Neutrophil (primary cell): ENCODE measurements at regions not wholly inside any gene's neighbourhood (a gene's known extent, or its start where the extent isn't known, plus 50 kb on each side); places are given as distances from the start of the nearest gene placed in this dataset.

ENCODE experiments used
- H3K27ac ChIP-seq: fragments of 200-600 bp; sonication (generic); 2 replicates; pipeline ENCODE4 v1.5.1; 2016; ENCODE audit warnings: mild to moderate bottlenecking, moderate library complexity
- H3K27me3 ChIP-seq: fragments of 200-600 bp; sonication (generic); 2 replicates; pipeline ENCODE4 v1.6.0; 2016; ENCODE audit warnings: mild to moderate bottlenecking
- H3K36me3 ChIP-seq: fragments of 200-600 bp; sonication (generic); 2 replicates; pipeline ENCODE4 v1.5.1; 2017
- H3K4me1 ChIP-seq, 2 experiments: fragments of 200-600 bp in 1 of 2; sonication (generic) in 1 of 2; 1 replicate in 1 of 2; 2 replicates in 1 of 2; pipeline versions ENCODE4 v1.5.1 to v1.6.1; 2013 to 2016; ENCODE audit warnings: low read depth in 1 of 2, low read length in 1 of 2, mild to moderate bottlenecking in 1 of 2, moderate library complexity in 1 of 2; ENCODE audit not compliant: control insufficient read depth in 1 of 2, insufficient read depth in 1 of 2
- H3K4me3 ChIP-seq, 2 experiments: fragments of 200-600 bp in 1 of 2; sonication (generic) in 1 of 2; 1 replicate in 1 of 2; 2 replicates in 1 of 2; pipeline ENCODE4 v1.5.1; 2013 to 2016; ENCODE audit warnings: low read depth in 1 of 2, low read length in 1 of 2, mild to moderate bottlenecking in 1 of 2, moderate library complexity in 1 of 2
- H3K9me3 ChIP-seq: fragments of 200-600 bp; sonication (generic); 2 replicates; pipeline ENCODE4 v1.5.1; 2016
- CTCF ChIP-seq: fragments of 200-600 bp; sonication (generic); IDR thresholded peaks from 2 replicates; pipeline ENCODE4 v1.5.1; 2016; ENCODE audit warnings: antibody characterized with exemption

GRCh38 chr7:26437003-26437532 is 145.4 kb downstream of the SNX10 start:
- Histone ChIP-seq H3K27ac (no peak overlapping the region), H3K4me3 (no peak overlapping the region), H3K9me3 (no peaks in the 10 kb centered on the region), H3K4me1 (no peaks in the 10 kb centered on the region), H3K36me3 (no peaks in the 10 kb centered on the region), H3K27me3 (no peaks in the 10 kb centered on the region)
- TF ChIP-seq CTCF, result no peak

DNA sequence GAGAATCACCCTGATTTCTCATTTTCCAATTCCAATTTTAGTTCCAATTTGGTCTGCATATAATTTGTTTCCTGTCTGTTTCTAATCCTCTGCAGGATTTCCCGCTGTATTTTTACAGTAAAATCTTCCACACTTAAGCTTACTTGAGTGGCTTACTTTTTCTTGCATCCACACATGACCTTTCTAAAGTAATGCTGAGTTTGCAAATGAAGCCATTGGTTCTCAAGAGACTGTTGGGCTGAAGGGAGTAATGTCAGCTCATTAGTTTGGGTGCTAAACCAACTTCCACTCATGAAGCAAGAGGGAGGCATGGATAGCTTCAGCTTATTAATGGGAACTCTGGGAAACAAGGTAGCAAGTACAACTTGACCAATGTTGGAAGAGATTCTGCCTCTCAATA is 146.4 kb downstream of the SNX10 start:
- H3K4me3 ChIP-seq, result no peak overlapping the region
- no peak for TF ChIP-seq CTCF
- H3K27ac ChIP-seq, result no peak overlapping the region
- H3K4me1 ChIP-seq, result no peaks in the 10 kb centered on the region
- H3K9me3 ChIP-seq, result no peaks in the 10 kb centered on the region
- H3K27me3 ChIP-seq, result no peaks in the 10 kb centered on the region
- H3K36me3 ChIP-seq, result no peaks in the 10 kb centered on the region

DNA sequence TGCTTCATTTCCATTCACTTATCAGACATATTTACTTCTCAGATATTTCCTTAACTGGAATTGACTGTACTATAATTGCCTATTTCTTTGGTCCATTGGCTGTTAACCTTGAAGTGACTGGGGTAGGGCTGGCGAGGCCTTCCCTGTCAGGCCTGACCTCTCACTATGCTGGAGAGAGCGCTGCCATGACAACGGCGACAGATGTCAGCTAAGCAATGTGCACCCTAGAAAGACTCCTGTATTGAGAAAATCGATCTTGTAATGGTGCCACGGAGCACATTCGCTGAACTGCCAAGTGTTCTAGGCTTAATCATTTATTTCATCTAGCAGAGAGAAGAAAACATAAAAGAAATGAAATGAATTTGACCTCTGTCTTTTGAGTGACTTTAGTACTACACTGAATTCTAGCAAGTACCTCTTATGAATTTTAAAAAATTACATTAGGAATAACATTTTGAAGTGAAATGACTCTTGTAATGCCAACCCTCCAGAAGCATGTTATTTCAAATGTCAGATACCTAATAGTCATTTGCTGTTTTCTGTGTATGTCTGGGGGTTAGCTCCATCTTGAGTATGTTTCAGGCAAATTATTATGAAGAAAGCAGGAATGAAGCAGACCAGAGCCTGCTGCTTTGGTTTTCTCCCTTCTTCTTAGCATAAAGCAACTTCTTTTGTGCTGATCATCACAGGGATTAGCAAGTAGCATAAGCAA is 148.0 kb downstream of the SNX10 start:
- no peak overlapping the region for H3K27ac ChIP-seq

DNA sequence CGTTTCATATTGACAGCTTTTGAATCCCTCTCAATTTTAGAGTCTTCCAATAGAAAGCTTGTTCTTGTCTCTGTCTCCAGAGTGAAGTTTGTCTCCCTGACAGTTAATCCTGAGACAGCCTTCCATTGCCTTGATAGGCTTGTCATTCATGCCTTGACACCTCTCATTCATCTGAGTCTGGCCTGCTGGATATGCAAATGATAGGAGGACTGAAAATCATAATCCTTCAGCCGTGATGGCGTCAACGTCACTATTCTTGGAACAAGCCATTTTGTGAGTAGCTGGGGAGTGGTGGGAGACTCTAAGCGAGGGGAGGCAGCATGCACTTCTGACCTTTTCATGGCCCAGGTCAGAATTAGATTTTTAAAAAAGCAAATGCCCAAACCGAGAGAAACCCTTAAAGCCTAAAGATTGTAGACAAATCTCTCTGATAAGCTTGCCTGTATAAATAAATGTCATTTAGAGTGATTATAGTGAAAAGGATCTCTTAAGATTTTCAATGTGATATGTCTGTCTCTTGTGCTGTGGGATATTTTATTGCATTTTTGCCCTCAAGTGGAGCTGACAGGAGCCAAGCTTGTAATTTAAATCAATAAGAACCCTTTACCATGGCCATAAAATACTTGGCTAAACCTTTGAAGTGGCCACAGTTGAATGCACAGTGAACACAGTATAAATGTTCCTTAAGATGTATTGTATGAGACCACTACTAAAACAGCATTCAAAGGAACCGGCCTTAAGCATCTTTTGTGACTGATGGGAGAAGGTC is 148.8 kb downstream of the SNX10 start:
- Histone ChIP-seq H3K27me3 (no peaks in the 10 kb centered on the region), H3K36me3 (no peaks in the 10 kb centered on the region), H3K27ac (no peak overlapping the region), H3K4me1 (no peaks in the 10 kb centered on the region), H3K4me3 (no peak overlapping the region), H3K9me3 (no peaks in the 10 kb centered on the region)
- TF ChIP-seq CTCF, result no peak

More for the DNA sequence above, 148.0 kb downstream of the SNX10 start:
- Histone ChIP-seq H3K9me3 (no peaks in the 10 kb centered on the region), H3K36me3 (no peaks in the 10 kb centered on the region), H3K4me1 (no peaks in the 10 kb centered on the region), H3K27me3 (no peaks in the 10 kb centered on the region), H3K4me3 (no peak overlapping the region)
- no peak for TF ChIP-seq CTCF

DNA sequence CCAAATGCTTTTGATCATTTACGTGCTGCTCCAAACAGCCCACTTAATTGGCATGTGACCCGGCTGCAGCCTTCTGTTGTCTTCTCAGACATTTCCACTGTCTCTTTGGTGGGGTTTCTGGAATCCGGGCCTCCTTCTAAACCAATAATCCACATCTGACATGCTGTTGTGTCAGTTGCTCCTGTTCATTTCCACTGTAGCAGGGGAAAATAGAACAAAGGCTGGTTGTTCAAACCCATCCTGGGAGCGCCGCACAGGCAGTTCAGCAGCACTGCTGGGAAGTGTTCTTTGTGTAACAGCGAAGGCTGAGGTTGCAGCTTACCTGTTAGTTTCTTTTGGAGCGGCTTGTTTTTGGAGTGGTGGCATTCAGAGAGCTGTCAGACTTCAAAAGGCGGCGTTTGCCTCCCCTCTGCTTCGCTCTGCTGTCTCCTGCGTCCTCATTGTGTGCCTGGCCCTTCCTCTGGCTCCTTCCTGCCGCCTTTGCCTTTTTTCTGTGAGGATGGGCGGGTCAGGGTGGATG is 149.4 kb downstream of the SNX10 start:
- TF ChIP-seq CTCF, result no peak
- Histone ChIP-seq H3K27me3 (no peaks in the 10 kb centered on the region), H3K4me3 (no peak overlapping the region), H3K4me1 (no peaks in the 10 kb centered on the region), H3K9me3 (no peaks in the 10 kb centered on the region), H3K27ac (no peak overlapping the region), H3K36me3 (no peaks in the 10 kb centered on the region)
